Heart right ventricle (tissue), 16 donors: ENCODE measurements at regions not wholly inside any gene's neighbourhood (a gene's known extent, or its start where the extent isn't known, plus 50 kb on each side); places are given as distances from the start of the nearest gene placed in this dataset.

ENCODE experiments used
- ATAC-seq, 8 donors: fragments of 200-7000 bp; cut with Tn5 transposase; one replicate each; pipeline ENCODE4 v1.9.1; 2020; ENCODE audit warnings: mild to moderate bottlenecking in 8 of 8, moderate library complexity in 8 of 8, moderate number of reproducible peaks in 1 of 8
- DNase-seq, 2 donors: peaks; one replicate each; pipeline ENCODE4 v3.0.0-alpha.2; 2020
- H3K27ac ChIP-seq, 10 donors: fragments of 200-600 bp; sonication (generic) in 2 of 10; one replicate each; pipeline versions ENCODE4 v1.5.0 to v1.8.0; 2020 to 2022; ENCODE audit warnings: mild to moderate bottlenecking in 3 of 10
- H3K27me3 ChIP-seq, 7 donors: fragments of 200-600 bp; one replicate each; pipeline ENCODE4 v1.8.0; 2021 to 2022; ENCODE audit warnings: mild to moderate bottlenecking in 2 of 7
- H3K36me3 ChIP-seq, 9 donors: fragments of 200-600 bp; sonication (generic) in 1 of 9; one replicate each; pipeline versions ENCODE4 v1.5.0 to v1.8.0; 2020 to 2022; ENCODE audit warnings: mild to moderate bottlenecking in 2 of 9
- H3K4me1 ChIP-seq, 9 donors: fragments of 200-600 bp; sonication (generic) in 1 of 9; one replicate each; pipeline versions ENCODE4 v1.5.0 to v1.8.0; 2020 to 2022; ENCODE audit warnings: mild to moderate bottlenecking in 4 of 9
- H3K4me3 ChIP-seq, 10 donors: fragments of 200-600 bp; sonication (generic) in 2 of 10; one replicate each; pipeline versions ENCODE4 v1.5.0 to v1.8.0; 2020 to 2022; ENCODE audit warnings: mild to moderate bottlenecking in 7 of 10, moderate library complexity in 2 of 10
- H3K9me3 ChIP-seq, 11 donors: fragments of 200-600 bp in 10 of 11; sonication (generic) in 2 of 11; one replicate each; pipeline versions ENCODE4 v1.5.0 to v1.8.0; 2013 to 2022; ENCODE audit warnings: mild to moderate bottlenecking in 2 of 11, control low read depth in 1 of 11, moderate library complexity in 1 of 11
- WGBS, 2 donors: extraction: QIAGEN DNeasy Blood & Tissue Kit; methylation state at CpG; one replicate each; pipeline ENCODE4 v1.1.7; 2013; ENCODE audit warnings: inconsistent platforms in 1 of 2; 5-methylcytosine and 5-hydroxymethylcytosine counted together
- intact Hi-C, 10 donors: fragments of 100-400 bp; cut with DNase I; formaldehyde crosslinking; loops; one replicate each; pipeline versions ENCODE4 v1.11.1 to v1.14.2; 2022
- TF ChIP-seq, protein P1 (sequence below), 9 donors: fragments of 200-600 bp; sonication (generic) in 2 of 9; IDR thresholded peaks; one replicate each; pipeline versions ENCODE4 v1.5.0 to v1.8.0; 2021 to 2022; ENCODE audit warnings: antibody characterized with exemption in 9 of 9, mild to moderate bottlenecking in 5 of 9, moderate library complexity in 1 of 9
- donor health status: Arrhythmogenic right ventricular cardiomyopathy.
- donor health status: ischemic (EF 13 %, LVEDD 7.1; RV severe dilation, severe dysfunction).
- donor health status: healthy with polysubstance abuse.
- donor health status: DM: no; HTN: yes; CAD: no.
- donor health status: DM: no; HTN: no; CAD: no.
- donor health status: ischemic (EF 25% LVEDD 6.9; RV normal size, moderate dysfunction).
- donor health status: ischemic (EF 25% LVEDD 5.7; RV mildly dilated, moderate dysfunction).
- donor health status: healthy.
- donor health status: DM: yes; HTN: yes; CAD: no.
- donor health status: Ischemic cardiomyopathy.
- donor health status: ischemic (EF 35%, LVEDD 5.7; RV mildly dilated, moderate dysfunction).
- donor health status: nonischemic (EF 11% LVEDD 7.7; RV severe dilation, severe dysfunction).
- donor health status: DM: yes; HTN: yes; CAD: no.
- donor health status: PGD.
- donor health status: ischemic (EF 29% LVEDD 5.4; RV normal size, mild dysfunction).
- donor health status: nonischemic (EF 23%, LVEDD 6.1; RV moderate dilation, normal function).

- no peak for DNase-seq
- peaks cover 13 to 99% (median 84%) of the 10 kb centered on the region in 9 donors for H3K4me1 ChIP-seq
- TF ChIP-seq, protein P1, sequence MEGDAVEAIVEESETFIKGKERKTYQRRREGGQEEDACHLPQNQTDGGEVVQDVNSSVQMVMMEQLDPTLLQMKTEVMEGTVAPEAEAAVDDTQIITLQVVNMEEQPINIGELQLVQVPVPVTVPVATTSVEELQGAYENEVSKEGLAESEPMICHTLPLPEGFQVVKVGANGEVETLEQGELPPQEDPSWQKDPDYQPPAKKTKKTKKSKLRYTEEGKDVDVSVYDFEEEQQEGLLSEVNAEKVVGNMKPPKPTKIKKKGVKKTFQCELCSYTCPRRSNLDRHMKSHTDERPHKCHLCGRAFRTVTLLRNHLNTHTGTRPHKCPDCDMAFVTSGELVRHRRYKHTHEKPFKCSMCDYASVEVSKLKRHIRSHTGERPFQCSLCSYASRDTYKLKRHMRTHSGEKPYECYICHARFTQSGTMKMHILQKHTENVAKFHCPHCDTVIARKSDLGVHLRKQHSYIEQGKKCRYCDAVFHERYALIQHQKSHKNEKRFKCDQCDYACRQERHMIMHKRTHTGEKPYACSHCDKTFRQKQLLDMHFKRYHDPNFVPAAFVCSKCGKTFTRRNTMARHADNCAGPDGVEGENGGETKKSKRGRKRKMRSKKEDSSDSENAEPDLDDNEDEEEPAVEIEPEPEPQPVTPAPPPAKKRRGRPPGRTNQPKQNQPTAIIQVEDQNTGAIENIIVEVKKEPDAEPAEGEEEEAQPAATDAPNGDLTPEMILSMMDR (IDR thresholded peaks at IDR 0.05): no peak
- no peak overlapping the region for H3K4me3 ChIP-seq
- H3K9me3 ChIP-seq: no peaks in the 10 kb centered on the region
- no peaks in the 10 kb centered on the region for H3K27me3 ChIP-seq
- ATAC-seq: peak in 7 of 8 donors; percentile 42 to 72 (median 51)
- H3K27ac ChIP-seq: peak overlapping the region in 8 of 10 donors; percentile 20 to 79 (median 56)
- WGBS, 2 donors: 34 to 45% methylated on average over 4 of the region's 4 CpGs
- intact Hi-C loops: no loop called here
- H3K36me3 ChIP-seq: peaks cover 0 to 4% (median 0%) of the 10 kb centered on the region in 9 donors
Observed at GRCh38 chr7:131011976-131012375, 278.0 kb upstream of the KLF14 start.

DNA sequence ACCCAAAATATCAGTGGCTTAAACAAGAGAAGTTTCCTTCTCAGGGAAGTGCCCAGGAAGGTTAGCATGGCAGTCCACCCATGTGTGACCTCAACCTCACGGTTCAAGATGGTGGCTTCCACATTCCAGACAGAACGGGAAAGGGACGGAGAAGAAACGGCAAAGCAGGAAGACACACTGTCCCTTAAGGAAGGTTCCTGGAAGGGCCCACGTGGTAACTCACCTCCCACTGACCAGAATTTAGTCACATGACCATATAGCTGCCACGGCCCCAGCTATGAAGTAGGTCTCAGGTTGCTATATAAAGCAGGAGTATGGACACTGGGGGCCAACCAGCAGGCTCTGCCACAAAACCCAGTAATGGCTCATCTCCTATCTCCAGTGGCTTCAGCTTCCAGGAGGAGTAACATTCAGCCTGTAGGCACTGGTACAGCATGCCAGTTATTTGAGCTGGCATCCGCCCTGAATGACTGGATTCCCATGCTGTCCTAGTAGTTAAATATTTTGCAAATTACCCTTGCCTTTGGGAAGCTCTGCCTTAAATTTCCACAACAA is 278.5 kb upstream of the KLF14 start:
- Histone ChIP-seq H3K36me3 (peaks cover 0 to 4% (median 0%) of the 10 kb centered on the region in 9 donors), H3K4me3 (no peak overlapping the region), H3K4me1 (peaks cover 13 to 97% (median 81%) of the 10 kb centered on the region in 9 donors), H3K9me3 (no peaks in the 10 kb centered on the region), H3K27ac (peak overlapping the region in 8 of 10 donors; percentile 20 to 79 (median 56)), H3K27me3 (no peaks in the 10 kb centered on the region)
- intact Hi-C loops: no loop called here
- TF ChIP-seq, protein P1 (IDR thresholded peaks at IDR 0.05): no peak
- ATAC-seq (peak in 6 of 8 donors; percentile 4 to 39 (median 25)), DNase-seq (no peak)
- WGBS, 2 donors: 85 to 94% methylated on average over 7 of the region's 7 CpGs

- Histone ChIP-seq H3K9me3 (no peaks in the 10 kb centered on the region), H3K36me3 (peaks cover 0 to 4% (median 0%) of the 10 kb centered on the region in 9 donors), H3K4me3 (no peak overlapping the region), H3K4me1 (peaks cover 10 to 97% (median 73%) of the 10 kb centered on the region in 9 donors), H3K27ac (peak overlapping the region in 3 of 10 donors; percentile 26 to 79 (median 78)), H3K27me3 (no peaks in the 10 kb centered on the region)
- TF ChIP-seq, protein P1 (IDR thresholded peaks at IDR 0.05): no peak
- intact Hi-C loops: no loop called here
- DNase-seq (no peak), ATAC-seq (no peak)
- WGBS, 2 donors: 93 to 95% methylated on average over 11 of the region's 11 CpGs
Observed at GRCh38 chr7:131013716-131014115, 279.7 kb upstream of the KLF14 start.

- no peak overlapping the region for H3K27ac ChIP-seq
- H3K27me3 ChIP-seq: no peaks in the 10 kb centered on the region
- H3K9me3 ChIP-seq: no peaks in the 10 kb centered on the region
- TF ChIP-seq, protein P1 (IDR thresholded peaks at IDR 0.05): no peak
- H3K36me3 ChIP-seq: peaks cover 0 to 4% (median 0%) of the 10 kb centered on the region in 9 donors
- H3K4me3 ChIP-seq: no peak overlapping the region
- intact Hi-C loops: no loop called here
- no peak for DNase-seq
- no peak for ATAC-seq
- peaks cover 10 to 97% (median 73%) of the 10 kb centered on the region in 9 donors for H3K4me1 ChIP-seq
- WGBS, 2 donors: 86 to 94% methylated on average over 7 of the region's 7 CpGs
Observed at GRCh38 chr7:131014906-131015656, 281.1 kb upstream of the KLF14 start.
